Uterus (tissue), 2 donors: ENCODE measurements at regions not wholly inside any gene's neighbourhood (a gene's known extent, or its start where the extent isn't known, plus 50 kb on each side); places are given as distances from the start of the nearest gene placed in this dataset.

ENCODE experiments used
- POLR2A ChIP-seq, 2 donors: fragments of 450-650 bp; IDR thresholded peaks; one replicate each; pipeline ENCODE4 v1.6.1; 2016; ENCODE audit warnings: antibody characterized with exemption in 2 of 2, mild to moderate bottlenecking in 1 of 2, moderate library complexity in 1 of 2
- TF ChIP-seq, protein P1 (sequence below), 4 experiments: fragments of 200-600 bp in 2 of 4; fragments of 450-650 bp in 2 of 4; sonication (generic) in 2 of 4; IDR thresholded peaks; one replicate each; pipeline ENCODE4 v1.5.1; 2016 to 2019; ENCODE audit warnings: antibody characterized with exemption in 4 of 4, mild to moderate bottlenecking in 2 of 4, moderate library complexity in 1 of 4

DNA sequence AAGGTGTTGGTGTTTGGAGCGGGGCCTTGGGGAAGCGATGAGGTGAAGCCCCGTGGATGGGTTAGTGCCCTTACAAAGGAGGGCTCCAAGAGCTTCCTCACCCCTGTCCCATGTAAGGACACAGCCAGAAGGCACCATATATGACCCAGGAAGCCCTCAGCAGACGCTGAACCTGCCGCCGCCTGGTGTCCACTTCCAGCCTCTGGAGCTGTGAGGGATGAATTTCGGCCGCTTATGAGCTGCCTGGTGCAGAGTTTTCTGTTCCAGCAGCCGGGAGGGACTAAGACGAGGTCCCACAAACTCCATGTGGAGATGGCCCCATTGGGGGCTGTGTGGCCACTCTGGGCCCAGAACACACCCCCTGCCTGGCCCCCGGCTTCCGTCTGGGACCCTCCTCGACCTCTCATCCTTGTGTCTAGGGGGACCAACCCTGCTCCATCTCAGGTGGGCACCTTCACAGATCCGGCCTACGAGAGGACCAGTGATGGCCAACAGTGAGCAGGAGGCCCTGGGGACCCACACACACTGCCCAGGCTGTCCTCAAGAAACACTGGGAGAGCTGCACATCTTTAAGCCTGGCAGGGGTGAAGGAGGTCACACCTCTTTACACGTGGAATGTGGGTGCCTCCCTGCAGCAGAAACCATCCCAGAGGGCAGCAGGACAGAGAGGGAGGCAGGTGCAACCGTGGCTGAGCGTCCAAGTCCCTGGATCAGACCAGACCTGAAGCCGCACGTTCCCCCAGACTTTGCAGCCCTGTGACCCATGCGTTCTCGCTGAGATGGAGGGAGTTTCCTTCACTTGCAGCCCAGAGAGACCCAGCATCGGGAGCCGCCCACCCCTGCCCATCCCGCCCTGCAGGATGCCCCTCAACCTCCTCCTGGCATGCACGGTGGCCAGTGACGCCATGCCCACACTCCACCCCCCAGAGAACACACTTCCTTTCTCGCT is 96.1 kb downstream of the PDGFA start:
- TF ChIP-seq POLR2A (IDR thresholded peaks at IDR 0.05): no peak
- TF ChIP-seq, protein P1, sequence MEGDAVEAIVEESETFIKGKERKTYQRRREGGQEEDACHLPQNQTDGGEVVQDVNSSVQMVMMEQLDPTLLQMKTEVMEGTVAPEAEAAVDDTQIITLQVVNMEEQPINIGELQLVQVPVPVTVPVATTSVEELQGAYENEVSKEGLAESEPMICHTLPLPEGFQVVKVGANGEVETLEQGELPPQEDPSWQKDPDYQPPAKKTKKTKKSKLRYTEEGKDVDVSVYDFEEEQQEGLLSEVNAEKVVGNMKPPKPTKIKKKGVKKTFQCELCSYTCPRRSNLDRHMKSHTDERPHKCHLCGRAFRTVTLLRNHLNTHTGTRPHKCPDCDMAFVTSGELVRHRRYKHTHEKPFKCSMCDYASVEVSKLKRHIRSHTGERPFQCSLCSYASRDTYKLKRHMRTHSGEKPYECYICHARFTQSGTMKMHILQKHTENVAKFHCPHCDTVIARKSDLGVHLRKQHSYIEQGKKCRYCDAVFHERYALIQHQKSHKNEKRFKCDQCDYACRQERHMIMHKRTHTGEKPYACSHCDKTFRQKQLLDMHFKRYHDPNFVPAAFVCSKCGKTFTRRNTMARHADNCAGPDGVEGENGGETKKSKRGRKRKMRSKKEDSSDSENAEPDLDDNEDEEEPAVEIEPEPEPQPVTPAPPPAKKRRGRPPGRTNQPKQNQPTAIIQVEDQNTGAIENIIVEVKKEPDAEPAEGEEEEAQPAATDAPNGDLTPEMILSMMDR (IDR thresholded peaks at IDR 0.05): no peak
